ENCODE measurements at regions not wholly inside any gene's neighbourhood (a gene's known extent, or its start where the extent isn't known, plus 50 kb on each side); places are given as distances from the start of the nearest gene placed in this dataset.

DNA sequence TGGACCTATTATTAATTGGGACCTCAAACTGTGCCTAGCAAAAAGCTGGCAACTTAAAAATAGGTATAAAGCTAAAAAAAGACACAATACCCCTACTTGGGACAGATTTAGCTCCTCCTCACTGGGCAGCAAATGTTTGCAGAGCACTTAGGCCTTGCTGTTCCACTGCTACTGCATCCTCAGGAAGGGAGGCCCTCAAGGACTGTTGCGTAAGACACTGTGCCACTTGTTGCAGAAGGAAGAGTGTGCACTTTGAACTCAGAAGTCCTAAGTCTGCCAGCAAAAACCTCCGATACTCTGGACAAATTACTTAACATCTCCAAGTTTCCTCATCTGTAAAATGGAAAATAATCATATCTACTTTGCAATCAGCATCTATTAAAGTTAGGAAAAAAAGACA, 322.9 kb downstream of the BARHL2 start:
- no peak for TF ChIP-seq CTCF (IDR thresholded peaks at IDR 0.05; ENCODE audit: low read depth, low read length, missing control alignments)
- DNase-seq (ENCODE audit: extremely low read depth, low read depth), result no peak
- no peak overlapping the region for H3K4me3 ChIP-seq (replicated peaks; ENCODE audit: low read depth, low read length)

- H3K4me3 ChIP-seq (replicated peaks; ENCODE audit: low read depth, low read length), result no peak overlapping the region
- no peak for DNase-seq (ENCODE audit: extremely low read depth, low read depth)
- TF ChIP-seq CTCF (IDR thresholded peaks at IDR 0.05; ENCODE audit: low read depth, low read length, missing control alignments), result no peak
Measured at GRCh38 chr1:90393025-90393424, 324.1 kb downstream of the BARHL2 start.

DNA sequence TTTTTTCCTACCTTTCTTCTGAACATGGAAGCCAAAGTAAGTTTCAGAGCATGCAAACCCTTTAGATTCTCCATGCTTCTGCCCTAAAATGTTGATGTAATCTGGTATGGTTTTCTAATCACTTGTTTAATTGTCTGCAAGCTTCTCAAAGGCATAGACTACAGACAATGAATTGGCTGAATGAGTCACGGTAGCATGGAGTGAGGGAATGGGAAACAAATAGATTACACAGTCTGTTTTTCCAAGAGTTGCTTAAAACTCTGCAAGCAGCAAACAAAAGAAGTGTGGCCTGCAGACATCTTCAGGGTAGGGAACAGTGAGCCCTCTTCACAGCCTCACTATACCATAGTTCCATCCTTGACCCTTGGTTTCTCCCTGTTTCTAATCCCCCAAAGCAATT, 326.0 kb downstream of the BARHL2 start:
- no peak for TF ChIP-seq CTCF (IDR thresholded peaks at IDR 0.05; ENCODE audit: low read depth, low read length, missing control alignments)
- no peak for DNase-seq (ENCODE audit: extremely low read depth, low read depth)
- H3K4me3 ChIP-seq (replicated peaks; ENCODE audit: low read depth, low read length), result no peak overlapping the region

DNA sequence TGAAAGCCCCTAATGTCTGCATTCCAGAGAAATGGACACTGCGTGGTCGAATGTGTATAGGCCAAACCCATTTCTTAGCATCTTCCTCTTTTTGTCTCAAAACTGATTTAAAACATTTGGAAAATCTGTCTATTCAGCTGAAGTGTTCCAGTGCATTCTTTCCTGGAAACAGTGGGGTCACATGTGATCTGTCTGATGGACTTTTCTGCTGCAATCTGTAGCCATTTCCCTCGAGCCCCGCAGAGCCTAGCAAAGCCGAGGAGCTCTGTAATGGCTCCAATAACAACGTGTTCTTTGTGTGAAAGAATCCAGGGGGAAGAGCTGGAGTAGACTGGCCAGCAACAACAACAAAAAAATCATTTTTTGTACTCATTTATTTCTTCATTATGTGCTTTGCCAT, 329.3 kb downstream of the BARHL2 start:
- H3K4me3 ChIP-seq (replicated peaks; ENCODE audit: low read depth, low read length), result no peak overlapping the region
- no peak for DNase-seq (ENCODE audit: extremely low read depth, low read depth)
- no peak for TF ChIP-seq CTCF (IDR thresholded peaks at IDR 0.05; ENCODE audit: low read depth, low read length, missing control alignments)

DNA sequence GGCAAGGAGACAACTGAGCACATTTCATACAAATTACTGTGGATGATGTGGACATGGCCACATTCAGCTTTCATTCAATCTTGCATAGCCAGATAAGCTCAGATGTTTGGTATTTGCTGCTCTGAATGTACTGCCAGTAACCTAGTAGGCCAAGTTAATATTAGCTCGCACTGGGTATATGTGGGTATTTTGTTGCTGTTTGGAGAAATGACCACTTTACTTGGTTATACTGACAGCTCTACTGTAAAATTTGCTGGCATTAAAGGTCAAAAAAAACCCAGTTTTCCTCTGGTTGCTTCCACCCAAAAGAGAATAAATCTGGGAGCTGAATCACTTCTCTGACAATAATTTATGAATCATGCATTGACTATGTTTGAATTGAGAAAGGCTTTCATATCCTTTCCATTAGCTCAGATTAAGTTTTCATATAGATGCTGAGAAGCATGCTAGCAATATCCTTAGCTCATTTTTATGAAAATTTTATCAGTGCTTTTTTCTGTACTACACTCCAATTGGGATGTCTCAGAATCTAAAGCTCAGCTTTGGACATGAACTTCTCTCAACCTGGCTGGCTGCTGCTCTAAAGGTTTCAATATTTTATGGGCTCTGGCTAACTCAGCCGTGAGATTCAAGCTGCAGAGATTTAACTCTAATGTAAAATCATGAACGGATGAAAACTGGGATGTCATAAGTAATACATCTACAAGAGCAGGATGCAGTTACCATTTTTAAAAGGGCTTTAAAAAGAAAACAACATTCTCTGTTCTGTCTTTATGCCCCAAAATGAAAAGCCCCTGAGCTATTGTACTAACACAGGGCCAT, 330.0 kb downstream of the BARHL2 start:
- no peak overlapping the region for H3K4me3 ChIP-seq (replicated peaks; ENCODE audit: low read depth, low read length)
- DNase-seq (ENCODE audit: extremely low read depth, low read depth), result no peak
- no peak for TF ChIP-seq CTCF (IDR thresholded peaks at IDR 0.05; ENCODE audit: low read depth, low read length, missing control alignments)

DNA sequence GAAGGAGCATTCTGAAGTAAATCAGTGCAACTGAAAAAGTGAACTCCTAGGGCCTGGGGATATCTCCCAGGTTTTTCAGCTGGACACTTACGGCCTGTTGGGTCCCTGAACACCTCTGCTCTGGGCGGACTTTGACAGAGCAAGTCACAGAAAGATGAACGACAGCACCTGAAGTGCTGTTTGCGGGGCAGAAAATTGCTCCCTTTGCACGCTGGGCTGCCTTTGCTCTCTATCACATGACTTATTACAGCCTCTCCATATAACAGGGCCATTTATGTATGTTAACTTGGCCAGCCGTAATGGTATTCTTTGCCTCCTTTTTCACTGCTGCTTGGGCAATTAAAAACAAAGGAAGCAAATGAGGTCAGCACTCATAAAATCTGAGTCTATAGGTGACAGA, 332.9 kb downstream of the BARHL2 start:
- no peak for TF ChIP-seq CTCF (IDR thresholded peaks at IDR 0.05; ENCODE audit: low read depth, low read length, missing control alignments)
- no peak overlapping the region for H3K4me3 ChIP-seq (replicated peaks; ENCODE audit: low read depth, low read length)
- DNase-seq (ENCODE audit: extremely low read depth, low read depth), result no peak

GRCh38 chr1:90382161-90382560, 334.9 kb downstream of the BARHL2 start:
- no peak for DNase-seq (ENCODE audit: extremely low read depth, low read depth)
- no peak overlapping the region for H3K4me3 ChIP-seq (replicated peaks; ENCODE audit: low read depth, low read length)
- no peak for TF ChIP-seq CTCF (IDR thresholded peaks at IDR 0.05; ENCODE audit: low read depth, low read length, missing control alignments)

All from HFF-Myc (cell line).